ENCODE measurements at regions not wholly inside any gene's neighbourhood (a gene's known extent, or its start where the extent isn't known, plus 50 kb on each side); places are given as distances from the start of the nearest gene placed in this dataset.

DNA sequence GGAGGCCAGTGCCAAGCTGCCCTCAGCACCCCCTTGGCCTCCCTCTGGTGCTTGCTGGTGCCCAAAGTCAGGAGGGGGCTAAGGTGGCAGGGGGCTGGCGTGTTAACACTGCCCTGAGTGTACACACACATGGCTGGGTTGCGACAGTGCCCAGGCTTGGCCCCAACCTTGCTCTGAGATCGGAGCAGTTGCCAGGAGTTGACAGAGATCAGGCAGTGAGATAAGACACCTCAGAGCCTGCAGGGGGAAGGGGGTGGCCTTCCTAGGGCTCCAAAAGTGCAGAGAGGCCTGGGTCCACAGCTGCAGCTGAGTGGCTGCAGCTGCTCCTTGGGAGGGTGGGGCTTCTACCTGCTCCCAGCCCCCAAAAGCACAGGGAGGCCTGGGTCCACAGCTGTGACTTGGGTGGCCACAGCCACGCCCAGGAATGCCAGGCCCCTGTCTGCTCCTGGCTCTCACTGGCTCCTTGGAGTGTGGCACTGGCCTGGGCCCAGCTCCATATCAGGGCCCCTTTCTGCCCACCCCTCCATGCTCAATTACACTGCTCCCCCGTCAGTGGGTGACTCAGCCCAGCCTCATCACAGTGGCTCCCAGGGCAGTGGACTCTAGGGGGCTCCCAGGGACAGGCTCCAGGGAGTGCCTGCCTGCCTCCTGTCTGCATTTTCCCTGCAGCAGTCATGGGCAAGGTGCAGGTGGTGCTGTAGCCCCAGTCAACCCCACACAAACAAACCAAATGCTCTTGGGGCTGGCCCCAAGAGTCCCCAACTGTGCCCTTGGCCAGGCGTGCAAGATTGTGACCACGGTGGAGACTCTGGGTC lies 56.4 kb upstream of the C15orf39 start:
- Histone ChIP-seq H3K9me3 (ENCODE audit: low read depth, low read length) (peaks cover 22% of the 10 kb centered on the region), H3K27me3 (ENCODE audit: insufficient read depth, low read length) (no peaks in the 10 kb centered on the region), H3K4me3 (ENCODE audit: low read length) (no peak overlapping the region), H3K4me1 (ENCODE audit: insufficient read depth, low read length) (peaks cover 7% of the 10 kb centered on the region)

DNA sequence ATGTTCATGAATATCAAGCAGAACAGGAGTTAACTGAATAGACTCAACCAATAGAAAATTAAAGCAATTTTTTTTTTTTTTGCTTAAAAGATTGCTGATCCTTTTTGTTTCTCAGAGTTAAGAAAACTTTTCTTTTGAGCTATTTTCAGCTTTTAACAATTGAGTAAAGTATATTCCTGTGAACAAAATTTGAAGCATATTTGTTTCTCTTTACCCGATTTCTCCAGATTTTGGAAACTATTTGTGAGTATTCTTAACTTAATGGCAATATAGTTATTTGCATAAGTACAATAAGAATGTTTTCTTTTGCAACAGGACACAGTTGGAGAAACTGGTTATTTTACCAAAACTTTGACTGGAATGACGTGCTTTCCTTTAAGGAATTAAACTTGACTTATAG lies 53.4 kb upstream of the C15orf39 start:
- Histone ChIP-seq H3K4me1 (ENCODE audit: insufficient read depth, low read length) (peaks cover 34% of the 10 kb centered on the region), H3K27me3 (ENCODE audit: insufficient read depth, low read length) (no peaks in the 10 kb centered on the region), H3K9me3 (ENCODE audit: low read depth, low read length) (peaks cover 10% of the 10 kb centered on the region), H3K4me3 (ENCODE audit: low read length) (no peak overlapping the region)

DNA sequence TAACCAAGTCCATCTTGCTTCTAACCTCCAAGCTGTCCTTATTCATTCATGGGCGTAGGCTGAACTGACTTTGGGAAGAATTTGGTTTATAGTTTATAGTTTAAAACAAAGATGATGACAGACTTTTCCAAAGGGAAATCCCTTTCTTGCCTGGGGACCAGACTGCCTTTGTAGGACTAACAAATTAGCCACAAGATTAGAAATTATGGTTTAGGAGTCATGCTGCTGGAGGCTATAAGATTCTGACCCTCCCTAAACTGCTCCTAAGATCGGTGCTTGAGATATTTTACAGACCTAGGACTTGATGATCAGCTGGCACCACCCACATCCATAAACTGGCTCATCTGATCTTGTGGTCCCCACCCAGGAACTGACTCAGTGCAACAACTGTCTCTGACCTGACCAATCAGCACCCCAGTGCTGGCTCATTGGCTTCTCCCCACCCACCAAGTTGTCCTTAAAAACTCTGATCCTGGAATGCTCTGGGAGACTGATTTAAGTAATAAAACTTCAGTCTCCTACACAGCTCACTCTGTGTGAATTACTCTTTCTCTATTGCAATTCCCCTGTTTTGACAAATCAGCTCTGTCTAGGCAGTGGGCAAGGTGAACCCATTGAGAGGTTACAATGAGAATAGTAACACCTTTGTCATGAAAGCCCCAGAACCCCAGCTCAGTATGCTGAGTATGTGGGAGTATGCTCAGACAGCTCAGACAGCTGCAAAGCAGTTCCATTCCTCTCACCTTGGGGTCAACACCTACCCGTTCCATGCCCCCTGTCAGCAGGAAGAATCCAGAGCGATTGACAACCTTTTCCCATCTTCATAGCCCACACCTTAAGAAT lies 51.6 kb upstream of the C15orf39 start:
- Histone ChIP-seq H3K4me1 (ENCODE audit: insufficient read depth, low read length) (peaks cover 52% of the 10 kb centered on the region), H3K27me3 (ENCODE audit: insufficient read depth, low read length) (no peaks in the 10 kb centered on the region), H3K4me3 (ENCODE audit: low read length) (no peak overlapping the region), H3K9me3 (ENCODE audit: low read depth, low read length) (no peaks in the 10 kb centered on the region)

DNA sequence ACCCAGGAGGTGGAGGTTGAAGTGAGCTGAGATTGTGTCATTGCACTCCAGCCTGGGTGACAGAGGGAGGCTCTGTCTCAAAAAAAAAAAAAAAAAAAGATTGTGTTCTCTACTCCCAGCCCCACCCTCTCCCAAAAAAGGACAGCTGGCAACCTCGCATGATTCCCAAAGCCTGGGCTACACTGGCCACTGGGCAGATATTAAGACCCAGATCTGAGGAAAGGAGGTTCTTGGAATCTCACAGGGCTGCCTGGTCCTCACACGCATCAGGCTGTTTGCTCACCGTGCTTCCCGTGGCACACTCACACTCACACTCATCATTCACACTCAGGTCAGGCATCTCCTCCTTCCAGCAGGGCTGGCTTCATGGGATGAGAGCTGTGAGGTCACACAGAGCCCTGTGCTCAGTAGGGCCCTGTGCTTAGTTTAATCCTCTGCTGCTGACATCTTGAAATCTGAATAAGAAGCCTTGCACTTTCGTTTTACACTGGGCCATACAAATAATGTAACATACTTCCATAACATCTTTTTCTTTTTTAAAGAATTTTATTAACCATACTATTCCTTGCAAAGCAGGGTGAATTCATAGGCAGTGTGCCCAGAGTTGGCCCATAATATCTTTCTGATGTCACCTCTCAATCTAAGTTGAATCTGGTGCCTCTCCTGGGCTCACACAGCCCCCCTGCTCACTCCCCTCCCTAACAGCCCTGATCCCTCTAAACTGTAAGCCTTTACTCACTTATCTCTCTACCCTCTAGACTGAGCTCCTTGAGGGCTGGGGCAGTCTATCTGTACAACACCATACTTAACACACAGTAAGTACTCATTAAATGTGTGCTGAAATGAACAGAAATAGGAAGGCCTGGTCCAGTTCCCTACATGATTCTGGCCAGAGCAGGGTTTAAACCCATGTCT lies 50.2 kb upstream of the C15orf39 start:
- Histone ChIP-seq H3K4me1 (ENCODE audit: insufficient read depth, low read length) (peaks cover 64% of the 10 kb centered on the region), H3K4me3 (ENCODE audit: low read length) (no peak overlapping the region), H3K27me3 (ENCODE audit: insufficient read depth, low read length) (no peaks in the 10 kb centered on the region)

More for the DNA sequence above, 50.2 kb upstream of the C15orf39 start:
- H3K9me3 ChIP-seq (ENCODE audit: low read depth, low read length) = no peaks in the 10 kb centered on the region
